NCI-H345 (cell line): ENCODE measurements at regions not wholly inside any gene's neighbourhood (a gene's known extent, or its start where the extent isn't known, plus 50 kb on each side); places are given as distances from the start of the nearest gene placed in this dataset.

Experiments
- DNase-seq: peaks from one replicate; lab custom pipeline; 2025; lab: John Stamatoyannopoulos, UW

DNA sequence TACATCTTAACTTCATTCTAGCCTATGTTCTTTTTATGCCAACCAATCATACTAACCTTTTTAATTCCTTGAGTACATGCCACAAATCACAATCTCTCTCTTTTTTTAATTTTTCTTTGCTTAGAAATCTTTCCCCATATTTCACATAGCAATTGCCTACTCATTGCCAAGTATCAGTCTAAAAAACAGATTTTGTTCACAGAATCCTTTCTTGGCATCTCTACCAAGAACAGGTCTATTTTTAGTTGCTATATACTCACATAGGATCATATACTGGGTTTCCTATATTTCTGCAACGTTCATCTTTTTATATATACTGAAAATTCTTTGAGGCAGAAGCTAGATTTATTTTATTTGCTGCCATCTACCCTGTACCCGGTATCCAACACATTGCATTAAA is 292.1 kb downstream of the GASK1B start:
- DNase-seq, result no peak

DNA sequence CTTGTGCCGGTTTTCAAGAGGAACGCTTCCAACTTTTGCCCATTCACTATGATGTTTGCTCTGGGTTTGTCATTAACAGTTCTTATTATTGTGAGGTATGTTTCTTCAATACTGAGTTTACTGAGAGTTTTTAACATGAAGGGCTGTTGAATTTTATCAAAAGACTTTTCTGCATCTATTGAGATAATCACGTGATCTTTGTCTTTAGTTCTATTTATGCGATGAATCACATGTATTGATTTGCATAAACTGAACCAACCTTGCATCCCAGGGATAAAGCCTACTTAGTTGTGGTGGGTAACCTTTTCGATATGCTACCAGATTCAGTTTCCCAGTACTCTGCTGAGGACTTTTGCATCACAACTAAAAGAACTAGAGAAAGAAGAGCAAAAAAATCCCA is 318.0 kb downstream of the GASK1B start:
- no peak for DNase-seq

- DNase-seq, result no peak
Observed at GRCh38 chr4:157840648-157841047, 332.2 kb downstream of the GASK1B start.

- DNase-seq, result no peak
Observed at GRCh38 chr4:157840034-157840433, 332.8 kb downstream of the GASK1B start.

DNA sequence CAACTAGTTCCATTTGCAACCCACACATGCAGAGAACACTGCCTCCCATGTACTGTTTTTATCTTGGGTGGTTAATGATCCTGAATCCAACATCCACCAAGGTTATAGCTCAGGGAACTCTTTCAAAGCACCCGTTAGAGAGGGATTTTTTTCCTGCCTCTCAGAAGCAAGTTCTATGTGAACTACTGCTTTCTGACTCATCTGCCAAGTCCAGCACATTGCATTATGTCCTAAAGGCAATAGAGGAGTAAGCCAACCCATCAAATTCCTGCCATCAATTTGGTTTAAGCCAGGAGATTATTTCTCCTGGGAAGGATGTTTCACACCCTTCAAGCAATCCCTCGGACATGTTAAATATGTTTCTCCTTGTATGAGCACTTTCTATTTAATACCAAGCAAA is 334.5 kb downstream of the GASK1B start:
- DNase-seq, result no peak

- no peak for DNase-seq
Observed at GRCh38 chr4:157837071-157837703, 335.6 kb downstream of the GASK1B start.

DNA sequence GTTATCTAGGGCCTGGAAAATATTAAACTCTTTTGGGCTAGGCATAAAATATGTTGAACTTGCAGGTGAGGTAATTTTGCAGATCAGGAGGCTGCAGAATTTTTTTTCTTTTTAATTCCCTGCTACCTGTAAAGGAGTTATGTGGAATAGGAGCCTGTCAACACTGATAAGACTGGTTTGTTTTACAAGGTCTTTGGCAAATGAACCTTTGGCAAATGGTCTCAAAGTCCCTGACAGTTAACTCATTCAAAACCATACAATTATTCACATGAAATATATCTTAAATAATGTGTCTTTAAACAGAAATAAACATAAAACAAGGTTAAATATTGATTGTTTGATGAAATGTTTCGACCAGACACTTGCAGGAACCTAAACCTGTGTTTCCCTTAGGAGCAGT is 340.2 kb downstream of the GASK1B start:
- DNase-seq, result no peak

DNA sequence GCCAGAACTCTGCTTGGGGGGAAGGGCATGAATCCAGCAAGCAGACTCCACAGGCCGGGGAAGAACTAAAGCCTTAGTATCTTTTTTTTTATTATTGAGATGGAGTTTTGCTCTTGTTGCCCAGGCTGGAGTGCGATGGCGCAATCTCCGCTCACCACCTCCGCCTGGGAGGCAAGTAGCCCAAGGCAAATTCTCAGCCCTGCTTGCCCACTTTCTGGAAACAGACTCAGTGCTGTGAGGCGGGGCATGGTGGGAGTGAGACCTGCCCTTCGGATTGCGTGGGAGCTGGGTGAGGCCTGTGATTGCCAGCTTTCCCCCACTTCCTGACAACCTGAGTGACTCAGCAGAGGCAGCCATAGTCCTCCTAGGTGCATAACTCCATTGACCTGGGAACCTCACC is 348.8 kb downstream of the GASK1B start:
- no peak for DNase-seq

DNA sequence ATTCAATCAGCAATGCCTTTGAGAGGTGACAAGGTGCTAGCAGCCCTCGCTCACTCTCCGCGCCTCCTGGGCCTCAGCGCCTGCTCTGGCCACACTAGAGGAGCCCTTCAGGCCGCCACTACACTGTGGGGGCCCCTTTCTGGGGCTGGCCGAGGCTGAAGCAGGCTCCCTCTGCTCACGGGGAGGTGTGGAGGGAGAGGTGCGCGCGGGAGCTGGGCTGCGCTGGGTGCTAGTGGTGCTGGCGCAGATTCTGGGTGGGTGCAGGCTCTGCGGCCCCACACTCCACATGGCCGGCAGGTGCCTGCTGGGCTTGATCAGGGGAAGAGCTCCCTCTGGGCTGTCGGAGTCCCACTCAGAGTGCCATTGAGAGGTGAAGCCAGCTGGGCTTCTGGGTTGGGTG is 351.0 kb downstream of the GASK1B start:
- no peak for DNase-seq

DNA sequence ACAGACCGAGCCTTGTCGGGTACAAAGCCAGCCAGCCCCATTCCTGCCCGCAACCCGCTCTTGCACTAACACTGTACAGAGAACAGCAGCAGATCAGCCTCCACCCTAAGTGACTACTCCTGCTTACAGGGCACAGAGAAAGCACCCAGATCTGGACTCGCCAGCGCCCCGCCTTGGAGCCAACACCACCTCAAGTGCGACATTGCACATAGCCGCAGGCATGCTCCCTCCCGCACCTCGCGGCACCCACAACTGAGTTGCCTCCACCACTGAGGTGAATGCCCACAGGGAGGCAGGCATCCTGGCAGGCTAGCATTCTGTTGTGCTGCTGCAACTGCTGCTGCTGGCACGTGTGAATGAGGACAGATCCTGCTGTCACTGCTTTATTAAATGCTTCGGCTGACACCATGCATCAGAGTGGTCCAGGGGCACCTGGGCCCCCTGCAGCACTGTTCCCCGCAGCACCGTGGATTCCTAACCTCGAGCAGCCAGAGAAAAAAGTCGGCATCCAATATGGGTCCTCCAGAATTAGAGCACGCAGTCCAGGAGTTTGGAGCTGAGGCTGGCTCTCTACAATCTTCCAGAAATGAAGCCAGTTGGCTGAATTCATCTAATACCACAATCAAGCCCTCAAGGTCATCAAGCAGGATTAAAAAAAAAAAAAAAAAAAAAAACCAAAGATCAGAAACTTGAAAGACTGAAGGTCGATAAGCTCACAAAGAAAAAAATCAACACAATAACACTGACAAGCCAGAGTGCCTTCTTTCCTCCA is 352.9 kb downstream of the GASK1B start:
- DNase-seq, result peak; percentile 66

DNA sequence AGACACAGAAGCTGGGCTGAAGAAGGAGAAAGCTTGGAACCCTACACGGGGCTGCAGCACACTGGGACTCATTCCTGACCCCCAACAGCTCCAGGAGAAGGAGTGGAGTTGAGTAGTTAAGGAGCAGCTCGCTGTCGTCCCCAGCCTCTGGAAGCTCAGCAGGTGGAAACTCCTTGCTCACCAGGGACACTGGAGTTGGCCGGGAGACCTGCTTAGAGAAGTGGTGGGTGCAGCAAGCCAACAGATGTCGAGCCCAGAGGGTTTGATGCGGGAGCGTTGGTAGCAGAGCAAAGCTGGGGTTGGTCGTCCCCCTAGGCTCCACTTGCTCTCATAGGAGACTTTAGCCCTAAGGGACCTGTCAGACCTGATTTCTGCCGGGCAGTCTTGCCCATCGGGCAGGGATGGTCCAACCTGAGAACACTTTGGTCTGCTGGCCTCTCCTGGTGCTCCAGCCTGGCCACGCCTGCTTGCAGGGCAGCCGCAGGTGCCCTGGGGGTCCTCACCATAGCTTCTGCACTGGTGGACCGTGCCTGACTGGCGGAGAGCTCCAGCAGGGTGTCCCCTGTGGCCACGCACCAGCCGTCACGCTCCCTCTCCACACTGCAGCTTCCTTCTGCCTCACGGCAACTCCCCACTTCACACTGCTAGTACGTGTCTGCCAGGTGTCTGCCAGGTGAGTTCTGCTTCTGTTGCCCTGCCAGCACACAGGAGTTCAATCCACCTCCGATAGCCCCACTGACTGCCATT is 353.7 kb downstream of the GASK1B start:
- peak; percentile 45 for DNase-seq

DNA sequence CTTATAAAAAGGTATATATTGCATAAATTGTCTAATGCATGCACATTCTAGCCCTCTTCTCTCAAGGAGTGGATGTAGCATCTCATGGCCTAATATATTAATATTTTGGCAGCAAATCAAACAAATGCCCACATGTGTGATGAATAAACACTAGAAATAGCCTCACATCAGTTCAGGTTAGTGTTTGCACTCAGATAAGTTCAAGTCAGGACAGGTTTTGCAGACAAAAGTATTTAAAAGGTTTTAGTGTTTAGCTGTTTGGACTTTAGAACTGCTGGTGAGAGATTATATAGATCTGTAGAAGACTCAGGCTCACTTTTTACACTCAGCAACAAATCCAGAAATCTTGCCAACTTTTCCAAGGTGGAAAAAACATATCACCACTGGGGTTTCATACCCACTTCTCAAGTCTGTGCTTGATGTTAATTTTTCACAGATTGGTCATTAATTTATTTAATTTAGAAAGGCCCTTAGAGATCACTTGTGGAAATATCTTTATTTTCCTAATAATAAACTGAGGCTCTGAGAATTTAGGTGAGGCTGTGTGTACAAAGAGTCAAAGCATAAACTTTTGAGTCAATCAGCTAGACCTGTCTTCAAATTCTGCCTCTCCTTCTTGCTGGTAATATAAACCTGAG is 362.6 kb downstream of the GASK1B start:
- DNase-seq, result no peak

- no peak for DNase-seq
Observed at GRCh38 chr4:157808796-157809383, 363.9 kb downstream of the GASK1B start.

DNA sequence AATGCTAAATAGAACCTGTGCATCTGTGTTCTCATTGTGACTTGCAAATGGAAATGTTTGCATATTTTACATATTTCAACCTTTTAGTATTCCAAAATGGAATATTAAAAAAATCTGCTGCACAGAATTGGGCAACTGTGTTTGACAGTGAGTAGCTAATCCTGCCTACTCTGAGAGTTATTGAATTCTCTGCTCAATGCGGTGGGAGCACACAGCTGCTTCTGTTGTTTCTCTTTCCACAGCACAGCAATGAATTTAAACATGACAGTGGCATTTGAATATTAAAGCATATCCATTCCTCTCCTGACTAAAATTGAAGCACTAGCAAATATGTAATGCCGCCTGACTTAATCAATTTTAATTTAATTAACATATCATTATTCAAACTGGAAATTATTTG is 366.6 kb downstream of the GASK1B start:
- no peak for DNase-seq

DNA sequence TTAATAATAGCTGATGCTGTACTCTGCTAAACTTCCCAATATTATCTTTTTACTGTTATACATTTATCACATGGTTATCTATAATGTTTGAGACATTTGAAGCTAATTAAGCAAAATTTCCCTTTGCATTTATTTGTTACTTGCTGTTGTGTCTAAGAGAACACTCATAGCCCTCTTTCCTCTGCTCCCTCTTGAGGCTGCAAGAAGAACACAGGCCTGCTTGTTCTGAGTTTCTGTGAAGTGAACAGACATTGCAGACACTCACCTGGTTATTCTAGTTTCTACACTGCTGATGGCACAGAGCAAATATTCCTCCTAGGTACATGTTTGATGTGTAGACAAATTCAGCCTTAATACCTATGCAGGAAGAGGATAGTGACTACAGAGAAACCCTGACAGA is 367.8 kb downstream of the GASK1B start:
- DNase-seq, result no peak

GRCh38 chr4:157803845-157804521 is 368.8 kb downstream of the GASK1B start:
- DNase-seq, result no peak

GRCh38 chr4:157803421-157803820 is 369.4 kb downstream of the GASK1B start:
- DNase-seq, result no peak

GRCh38 chr4:157795495-157795894 is 377.3 kb downstream of the GASK1B start:
- no peak for DNase-seq

DNA sequence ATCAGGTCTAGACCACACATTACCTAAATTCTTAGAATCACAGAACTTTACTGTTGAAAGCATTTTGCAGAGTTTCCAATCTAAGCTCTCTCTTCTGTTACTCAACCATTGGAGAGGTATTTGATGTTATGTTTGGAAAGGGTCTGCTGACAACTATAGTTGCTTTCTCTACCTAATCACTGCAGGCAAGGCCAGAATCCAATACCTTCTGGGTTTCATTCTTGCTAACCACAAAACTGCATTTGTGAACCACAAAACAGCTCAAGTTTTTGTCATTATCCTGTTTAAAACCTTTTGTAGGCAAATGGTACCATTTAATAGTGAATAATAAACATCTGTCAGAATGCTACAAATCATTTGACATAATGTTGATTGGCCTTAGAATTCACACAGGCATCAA is 380.1 kb downstream of the GASK1B start:
- DNase-seq, result no peak

- DNase-seq, result no peak
Observed at GRCh38 chr4:157791236-157791635, 381.6 kb downstream of the GASK1B start.

DNA sequence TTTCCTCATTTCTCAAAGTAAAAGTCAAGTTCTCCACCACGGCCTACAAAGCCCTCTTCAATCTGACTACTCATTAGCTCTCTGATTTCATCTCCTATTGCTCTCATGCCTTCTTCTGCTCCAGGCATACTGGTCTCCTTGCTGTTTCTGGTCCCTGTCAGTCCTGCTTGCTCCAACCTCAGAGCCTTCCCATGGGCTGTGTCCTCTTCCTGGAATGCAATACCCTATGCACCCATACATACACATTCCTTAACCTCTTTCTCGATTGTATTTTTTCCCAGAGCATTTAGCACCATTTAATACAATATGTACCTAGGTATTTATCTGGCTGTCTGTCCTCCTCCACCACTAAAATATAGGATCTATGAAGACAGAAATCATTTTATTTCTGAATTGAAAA is 385.2 kb downstream of the GASK1B start:
- no peak for DNase-seq

GRCh38 chr4:157781361-157781760 is 391.5 kb downstream of the GASK1B start:
- DNase-seq, result no peak
